NOMO-1 treated with dmso at 0.1 percent for 144 hours (cell line): ENCODE measurements at regions not wholly inside any gene's neighbourhood (a gene's known extent, or its start where the extent isn't known, plus 50 kb on each side); places are given as distances from the start of the nearest gene placed in this dataset.
"Not testable (repeated sequence)": the region's sequence is repeated elsewhere in the genome, so short reads cannot be mapped to it uniquely, and the experiment has no call there.

Source experiments
- DNase-seq: peaks from one replicate; lab custom pipeline; 2025; ENCODE audit not compliant: unreplicated experiment; lab: John Stamatoyannopoulos, UW

DNA sequence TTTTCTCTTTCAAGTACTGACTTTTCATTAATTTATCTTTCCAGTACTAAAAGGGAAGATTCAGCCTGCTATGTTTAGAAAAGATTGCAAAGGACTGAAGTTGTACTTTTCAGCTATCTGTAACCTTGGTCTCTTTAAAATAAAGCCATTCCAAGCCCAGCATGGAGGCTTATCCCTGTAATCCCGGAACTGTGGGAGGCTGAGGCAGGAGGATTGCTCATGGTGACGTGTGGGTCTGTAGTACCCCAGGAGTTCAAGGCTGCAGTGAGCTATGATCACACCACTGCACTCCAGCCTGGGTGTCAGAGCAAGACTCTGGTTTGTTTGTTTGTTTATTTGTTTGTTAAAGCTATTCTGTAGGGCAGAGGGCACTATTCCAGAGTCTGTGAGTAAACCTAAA, 50.6 kb upstream of the TMEM170B start:
- no peak for DNase-seq

DNA sequence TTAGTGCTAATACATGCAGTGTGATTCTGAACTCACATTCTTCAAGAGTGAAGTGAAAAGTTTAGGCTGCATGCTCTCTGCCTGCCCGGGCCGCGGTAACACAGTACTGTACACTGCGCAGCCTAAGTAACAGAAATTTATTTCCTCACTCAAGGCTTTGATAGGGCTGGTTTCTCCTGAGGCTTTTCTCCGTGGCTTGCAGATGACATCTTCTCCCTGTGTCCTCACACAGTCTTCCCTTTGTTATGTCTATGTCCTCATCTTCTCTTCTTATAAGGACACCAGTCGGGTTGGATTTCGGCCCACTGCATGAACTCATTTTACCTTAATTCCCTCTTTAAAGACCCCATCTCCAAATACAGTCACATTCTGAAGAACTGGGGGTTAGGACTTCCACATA, 51.1 kb upstream of the TMEM170B start:
- DNase-seq, result no peak

DNA sequence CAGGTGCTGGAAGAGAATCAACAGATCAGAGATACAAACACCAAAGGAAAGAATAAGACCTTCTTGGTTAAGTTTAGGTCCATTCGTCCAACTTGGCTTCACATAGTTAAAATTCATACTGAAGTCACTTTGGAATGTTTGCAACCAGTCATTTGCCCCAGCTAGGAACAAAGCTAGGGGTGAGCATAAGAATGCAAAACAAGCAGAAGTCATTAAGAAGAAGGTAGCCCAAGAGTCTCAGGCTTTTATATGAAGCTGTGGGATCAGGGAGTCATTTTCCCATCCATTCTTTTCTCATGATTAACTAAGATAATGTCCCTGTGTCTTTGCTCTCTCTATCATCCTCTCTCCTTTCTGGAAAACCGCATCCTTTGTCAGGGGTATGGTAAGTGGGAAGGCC, 51.5 kb upstream of the TMEM170B start:
- no peak for DNase-seq

DNA sequence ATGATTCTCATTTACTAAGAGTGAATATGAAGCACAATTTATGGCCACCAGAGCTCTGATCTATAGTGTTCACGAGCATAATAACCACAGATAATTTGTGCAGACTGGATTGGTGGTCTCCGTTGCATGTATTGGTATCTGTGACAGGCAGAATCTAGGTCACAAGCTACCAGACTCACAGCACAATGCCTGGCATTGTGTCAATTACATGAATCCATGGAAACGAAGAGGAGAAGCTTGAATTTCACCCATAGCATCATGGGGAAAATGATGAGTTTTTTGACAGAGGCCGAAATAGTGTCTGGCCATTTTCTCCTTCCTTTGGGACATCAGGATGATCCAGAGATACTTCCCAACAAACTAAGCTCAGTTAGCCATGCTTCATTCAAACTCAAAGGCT, 52.3 kb upstream of the TMEM170B start:
- DNase-seq, result no peak

DNA sequence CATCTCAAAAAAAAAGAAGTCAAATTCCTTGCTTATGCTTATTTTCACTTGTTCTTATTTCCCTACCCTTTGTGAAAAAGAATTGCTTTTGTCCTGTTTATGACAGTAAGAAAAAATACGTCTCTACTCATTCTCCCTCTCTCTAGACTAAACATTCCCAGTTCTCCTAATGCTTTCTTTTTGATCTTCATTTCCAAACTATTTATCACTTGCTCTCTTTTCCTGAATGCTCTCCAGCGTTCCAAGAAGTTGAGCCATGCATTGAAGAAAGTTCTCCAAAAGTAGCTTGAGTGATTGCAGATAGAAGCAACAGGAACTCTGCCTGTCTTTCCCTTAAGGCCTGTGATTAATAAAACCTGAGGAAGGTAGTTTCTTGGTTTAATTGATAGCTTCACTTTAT, 53.1 kb upstream of the TMEM170B start:
- DNase-seq, result no peak

DNA sequence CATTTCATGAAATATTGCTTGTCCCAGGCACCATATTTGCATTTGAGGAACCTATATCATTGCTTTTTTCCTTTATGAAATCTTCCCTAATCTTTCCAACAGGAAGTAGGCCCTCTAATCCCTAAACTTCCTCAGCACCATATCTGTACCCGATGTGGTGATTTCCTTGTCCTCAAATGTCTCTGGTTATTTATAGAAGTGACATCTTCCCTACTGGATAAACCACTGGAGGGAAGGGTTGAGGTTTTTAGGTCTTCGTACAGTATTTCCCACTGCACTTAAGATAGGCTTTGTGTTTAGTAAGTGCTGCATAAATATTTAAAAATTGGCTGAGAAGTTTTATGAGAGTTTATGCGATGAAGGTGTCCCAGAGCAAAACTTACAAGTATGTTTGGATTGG, 54.9 kb upstream of the TMEM170B start:
- no peak for DNase-seq

DNA sequence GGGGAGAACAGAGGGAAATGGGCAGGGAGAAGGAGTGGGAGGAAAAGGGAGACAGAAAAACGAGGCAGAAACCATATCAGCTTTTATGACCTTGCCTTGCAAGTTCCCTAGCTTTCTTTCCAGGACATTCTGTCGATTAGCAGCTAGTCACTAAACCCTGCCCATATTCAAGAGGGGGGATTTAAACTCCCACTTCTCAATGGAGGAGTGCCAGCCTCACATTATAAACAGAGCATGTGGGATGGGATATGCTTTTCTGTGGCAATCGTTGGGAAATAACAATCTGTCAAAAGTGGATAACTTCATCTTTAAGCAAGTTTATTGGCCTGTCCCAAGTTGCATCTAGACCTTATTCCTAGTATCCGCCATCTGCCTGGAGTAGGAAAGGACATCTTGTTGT, 57.0 kb upstream of the TMEM170B start:
- DNase-seq, result no peak

DNA sequence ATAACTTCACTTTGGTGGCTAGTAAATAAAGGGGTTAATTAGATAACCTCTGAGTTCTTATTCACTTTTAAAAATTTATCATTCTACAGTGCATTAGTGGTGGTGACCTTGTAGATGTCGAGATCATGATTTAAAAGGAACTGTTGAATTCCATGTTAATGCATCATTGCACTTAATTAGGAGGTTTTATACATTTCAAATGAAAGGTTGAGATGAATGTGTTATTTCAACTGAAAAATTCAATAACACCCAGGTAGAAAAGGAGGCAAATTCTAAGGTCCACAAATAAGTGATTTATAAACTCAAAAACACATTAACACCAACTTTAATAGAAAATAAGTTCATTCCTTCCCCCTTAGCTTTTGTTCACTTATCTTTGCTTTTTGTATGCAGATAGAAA, 58.3 kb upstream of the TMEM170B start:
- no peak for DNase-seq

DNA sequence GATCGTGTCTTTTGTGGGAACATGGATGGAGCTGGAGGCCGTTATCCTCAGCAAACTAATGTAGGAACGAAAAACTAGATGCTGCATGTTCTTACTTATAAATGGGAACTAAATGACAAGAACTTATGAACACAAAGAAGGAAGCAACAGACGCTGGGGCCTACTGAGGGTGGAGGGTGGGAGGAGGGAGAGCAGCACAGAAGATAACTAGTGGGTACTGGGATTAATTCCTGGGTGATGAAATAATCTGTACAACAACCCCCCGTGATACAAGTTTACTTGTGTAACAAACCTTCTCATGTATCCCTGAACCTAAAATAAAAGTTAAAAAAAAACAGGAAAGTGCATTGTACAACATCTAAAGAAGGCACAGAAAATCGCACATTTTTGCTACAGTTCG, 59.0 kb upstream of the TMEM170B start:
- no peak for DNase-seq

DNA sequence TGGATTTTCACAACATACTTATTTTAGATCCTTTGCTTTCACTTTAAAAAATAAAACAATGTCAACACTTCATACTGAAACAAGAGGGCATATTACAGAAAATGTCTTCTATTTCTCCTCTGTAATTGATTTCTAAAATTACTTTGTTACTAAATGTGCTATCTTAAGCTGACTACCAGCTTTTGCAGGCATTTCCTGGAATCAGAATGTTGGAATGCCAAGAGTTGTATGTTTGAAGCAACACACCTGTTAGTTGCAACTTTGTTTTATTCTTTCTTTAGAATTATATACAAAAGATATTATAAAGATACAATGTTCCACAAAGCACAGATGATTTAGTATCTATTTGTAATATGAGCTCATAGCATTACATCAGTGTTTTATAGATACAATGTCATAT, 62.5 kb upstream of the TMEM170B start:
- no peak for DNase-seq

DNA sequence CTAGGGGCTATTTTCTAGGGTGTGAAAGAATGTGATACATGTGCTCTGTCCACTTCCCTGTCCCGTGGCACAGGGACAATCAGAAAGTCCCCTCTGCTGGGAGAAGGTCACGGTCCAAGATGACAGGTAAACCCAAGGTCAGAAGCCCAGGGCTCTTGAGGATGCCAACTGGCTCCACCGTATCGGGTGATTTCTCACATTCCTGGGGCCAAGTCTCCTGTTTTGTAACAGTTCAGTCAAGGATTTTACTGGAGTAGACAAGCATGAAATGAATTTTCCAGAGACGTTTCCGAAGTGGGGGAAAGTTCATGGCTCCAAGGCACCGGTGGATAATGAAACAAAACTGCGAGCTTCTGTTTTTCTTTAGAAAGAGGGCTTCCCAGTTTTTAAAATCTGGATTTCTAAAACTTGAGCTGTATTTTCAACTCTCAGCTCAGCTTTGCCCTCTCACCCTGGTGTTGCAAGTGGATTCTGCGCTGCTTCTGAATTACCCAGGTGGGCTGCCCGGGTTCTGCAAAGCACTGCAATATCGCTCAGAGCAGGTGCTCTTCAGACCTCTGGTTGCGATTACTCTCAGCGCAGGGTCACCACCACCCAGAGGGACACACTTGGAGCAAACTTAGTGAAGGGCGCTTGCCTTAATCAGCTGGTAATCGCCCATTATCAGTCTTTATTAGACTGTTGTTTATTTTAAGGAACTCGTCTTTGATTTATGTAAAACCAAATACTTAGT, 64.4 kb upstream of the TMEM170B start:
- DNase-seq, result no peak

DNA sequence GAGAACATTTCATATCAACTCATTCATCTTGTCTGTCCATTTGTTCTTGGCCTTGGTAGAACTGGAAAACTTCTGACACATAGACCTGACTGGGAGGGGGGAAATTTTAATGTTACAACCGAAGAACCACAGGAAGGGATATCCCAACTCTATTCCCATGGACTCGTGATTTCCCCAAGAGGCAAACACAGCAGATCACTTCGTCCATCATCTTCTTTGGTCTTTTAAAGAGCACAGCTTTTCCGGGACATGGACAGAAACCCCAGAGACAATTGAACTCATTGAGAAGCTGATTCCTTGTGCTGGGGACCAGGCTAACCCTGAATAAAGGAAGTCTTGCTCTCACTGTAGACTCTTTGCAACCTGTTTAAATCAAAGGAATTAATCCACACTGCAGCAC, 66.3 kb upstream of the TMEM170B start:
- no peak for DNase-seq

DNA sequence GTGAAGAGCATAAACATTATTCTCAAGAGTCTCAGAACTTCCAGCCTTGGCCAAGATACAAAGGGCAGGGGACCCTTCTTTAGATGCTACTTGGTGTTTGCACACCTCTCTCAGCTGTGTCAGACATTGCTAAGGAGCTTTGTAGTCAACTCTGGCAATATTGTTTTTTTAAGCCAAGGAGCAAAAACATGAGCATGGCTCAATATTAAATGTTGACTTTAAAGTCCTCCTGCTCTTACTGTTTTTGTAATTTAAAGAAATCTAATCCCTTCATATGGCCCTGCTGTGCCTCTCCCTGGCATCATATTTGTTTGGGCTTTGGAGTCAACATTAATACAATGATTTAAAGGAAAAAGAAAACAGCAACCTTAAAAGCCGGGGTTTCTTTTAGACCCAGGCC, 67.9 kb upstream of the TMEM170B start:
- no peak for DNase-seq

DNA sequence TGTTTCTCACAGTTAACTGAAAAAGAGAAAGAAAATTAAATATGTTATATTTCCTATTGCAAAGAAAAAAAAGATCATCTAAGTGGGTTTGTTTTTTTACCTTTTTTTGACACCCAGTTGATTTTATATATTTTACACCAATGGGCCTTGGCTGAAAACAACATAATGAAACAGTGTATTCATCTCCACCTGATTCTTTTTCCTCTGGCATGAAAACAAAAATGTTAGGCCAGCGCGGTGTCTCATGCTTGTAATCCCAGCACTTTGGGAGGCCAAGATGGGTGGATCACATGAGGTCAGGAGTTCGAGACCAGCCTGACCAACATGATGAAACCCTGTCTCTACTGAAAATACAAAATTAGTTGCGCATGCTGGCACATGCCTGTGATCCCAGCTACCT, 69.3 kb upstream of the TMEM170B start:
- DNase-seq, result not testable (repeated sequence)

DNA sequence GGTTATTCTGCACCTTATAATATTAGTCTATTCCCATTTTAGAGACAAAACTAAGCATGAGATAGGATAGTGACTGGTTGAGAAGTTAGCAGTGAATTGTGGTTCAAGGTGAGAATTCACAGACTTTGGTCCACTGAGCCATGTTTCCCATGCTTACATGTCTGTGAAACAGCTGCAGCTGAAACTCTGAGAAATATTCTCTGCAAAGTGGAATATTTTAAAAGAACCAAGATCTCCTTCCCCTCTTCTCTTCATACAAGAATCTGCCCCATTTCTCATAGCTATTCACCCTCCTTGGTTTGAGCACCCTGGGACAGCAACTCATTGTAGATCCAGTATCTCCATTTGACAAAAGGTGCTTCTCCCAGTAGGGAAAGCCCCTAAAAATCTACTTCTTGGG, 70.2 kb upstream of the TMEM170B start:
- DNase-seq, result no peak

DNA sequence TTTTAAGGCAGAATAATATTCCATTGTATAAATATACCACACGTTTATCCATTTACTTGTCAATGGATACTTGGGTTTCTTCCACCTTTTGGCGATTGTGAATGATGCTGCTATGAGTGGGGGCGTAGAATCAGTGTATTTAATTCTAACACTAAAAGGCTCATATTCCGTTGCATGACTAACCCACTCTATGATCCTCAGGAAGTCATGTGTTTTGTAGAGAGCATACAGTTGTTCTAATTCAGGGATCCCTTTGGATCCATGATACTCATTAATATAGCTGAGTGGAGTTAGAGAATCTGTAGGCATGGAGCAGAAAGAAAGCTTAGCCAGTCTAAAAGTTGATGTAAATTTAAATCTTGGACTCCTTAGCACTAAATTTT, 74.2 kb upstream of the TMEM170B start:
- DNase-seq, result no peak

DNA sequence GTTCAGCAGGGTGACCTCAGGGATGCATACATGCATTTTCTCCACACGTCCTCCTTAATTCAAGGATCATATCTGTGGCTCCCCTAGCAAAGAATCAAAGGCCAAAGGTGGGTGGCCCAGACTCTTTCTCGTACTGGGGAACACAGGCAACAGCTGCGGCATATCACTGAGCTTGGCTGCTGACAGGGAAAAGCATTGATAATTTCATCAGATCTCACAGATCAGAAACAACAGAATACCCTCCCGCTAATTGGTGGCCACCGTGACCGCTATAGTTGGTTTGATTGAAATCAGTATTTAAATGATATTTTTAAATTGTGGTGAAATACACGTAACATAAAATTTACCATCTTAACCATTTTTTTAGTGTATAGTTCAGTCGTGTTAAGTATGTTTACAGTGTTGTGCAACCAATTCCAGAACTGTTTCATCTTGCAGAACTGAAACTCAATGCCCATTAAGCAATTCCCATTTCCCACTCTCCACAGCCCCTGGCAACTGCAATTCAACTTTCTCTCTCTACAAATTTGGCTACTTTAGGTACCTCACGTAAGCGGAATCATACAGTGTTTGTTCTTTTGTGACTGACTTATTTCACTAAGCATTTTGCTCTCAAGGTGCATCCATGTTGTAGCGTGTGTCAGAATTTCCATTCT, 74.7 kb upstream of the TMEM170B start:
- peak; percentile 53 for DNase-seq

DNA sequence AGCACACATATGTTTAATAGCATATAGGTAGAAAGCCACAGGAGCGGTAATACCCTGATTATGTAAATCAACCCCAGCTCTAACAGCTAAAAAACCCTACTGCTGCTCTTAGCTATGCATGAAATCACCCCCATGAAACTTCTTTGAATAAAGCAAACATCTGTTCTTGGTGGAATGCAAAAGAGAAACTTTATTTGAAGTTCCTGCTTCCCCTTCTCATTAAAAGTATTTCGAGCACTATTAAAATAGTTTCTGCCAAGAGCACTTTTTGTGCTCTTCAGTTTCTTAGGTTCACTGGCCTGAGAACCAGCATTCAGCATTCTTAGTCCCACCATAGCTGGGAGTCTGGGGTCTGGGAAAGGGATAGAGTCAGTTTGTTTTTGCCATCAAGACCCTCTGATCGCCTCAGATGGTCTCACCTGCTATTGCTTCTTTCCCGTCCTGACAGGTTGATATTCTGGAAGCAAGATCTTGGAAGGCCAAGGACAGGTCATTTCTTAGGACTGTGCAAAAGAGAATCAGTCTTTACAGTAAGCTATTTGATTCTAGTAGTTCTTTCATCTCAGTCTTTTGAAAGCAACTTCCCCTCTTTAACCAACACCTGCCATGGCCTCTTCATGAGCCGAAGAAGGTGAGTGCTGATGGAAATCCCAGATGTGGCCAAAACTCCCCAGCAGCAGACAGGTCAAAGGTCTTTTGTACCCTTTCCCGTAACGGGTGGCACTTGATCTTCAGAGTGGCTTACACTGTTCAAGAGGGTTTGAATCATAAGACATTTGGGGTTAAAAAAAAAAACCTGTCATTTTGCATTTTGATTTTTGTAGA, 76.5 kb upstream of the TMEM170B start:
- no peak for DNase-seq

DNA sequence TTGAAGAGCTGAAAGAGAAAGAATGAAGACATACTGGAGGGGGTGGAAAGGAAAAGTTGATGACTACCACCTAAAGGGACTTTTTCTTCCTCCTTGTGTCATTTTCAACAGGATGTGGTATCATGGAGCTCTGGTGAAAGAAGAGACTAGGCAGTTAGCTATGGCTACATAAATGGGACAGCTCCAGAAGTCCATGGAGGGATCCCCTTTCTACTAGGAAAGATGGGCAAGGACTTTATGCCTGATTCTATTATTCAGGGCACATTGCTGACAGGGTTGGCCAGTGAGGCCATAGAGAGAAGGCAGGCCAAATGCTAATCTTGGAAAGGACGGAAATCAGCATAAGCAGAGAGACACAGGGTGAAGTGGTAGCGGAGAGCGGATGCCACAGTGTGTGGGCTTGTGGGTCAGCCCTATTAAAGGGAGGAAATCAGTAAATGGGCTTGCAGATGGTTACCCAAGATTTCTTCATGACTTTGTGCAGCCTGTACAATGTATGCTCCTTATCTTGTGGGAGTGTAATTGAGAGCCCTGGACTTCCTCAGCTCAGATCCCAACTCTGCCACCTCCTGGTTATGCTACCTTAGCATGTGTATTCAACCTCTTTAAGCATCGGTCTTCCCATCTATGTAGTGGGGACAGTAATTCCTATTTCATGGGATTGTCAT, 77.4 kb upstream of the TMEM170B start:
- peak; percentile 66 for DNase-seq

DNA sequence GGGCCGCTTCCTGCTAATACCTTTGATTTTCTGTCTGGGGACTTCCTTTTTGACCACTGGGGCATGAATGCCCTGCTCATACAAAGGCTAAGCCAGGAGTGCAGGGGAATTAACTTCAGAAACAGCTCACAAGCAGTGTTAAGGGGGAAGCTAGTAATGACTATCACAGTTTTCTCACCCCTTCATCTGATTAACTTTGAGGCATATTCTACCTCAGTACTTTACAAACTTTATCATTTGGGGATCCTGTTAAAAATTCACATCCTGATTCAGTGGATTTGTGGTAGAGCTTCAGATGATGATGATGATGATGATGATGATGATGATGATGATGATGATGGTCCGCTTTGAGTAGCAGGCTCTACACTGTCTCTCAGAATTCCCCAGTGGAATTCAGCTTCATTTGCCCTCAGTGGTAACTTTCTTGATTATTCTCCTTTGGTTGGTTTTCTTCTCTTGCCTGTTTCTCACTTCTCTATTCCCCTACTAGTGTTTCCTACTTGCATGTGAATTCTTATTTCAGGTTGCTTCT, 78.4 kb upstream of the TMEM170B start:
- DNase-seq, result no peak

DNA sequence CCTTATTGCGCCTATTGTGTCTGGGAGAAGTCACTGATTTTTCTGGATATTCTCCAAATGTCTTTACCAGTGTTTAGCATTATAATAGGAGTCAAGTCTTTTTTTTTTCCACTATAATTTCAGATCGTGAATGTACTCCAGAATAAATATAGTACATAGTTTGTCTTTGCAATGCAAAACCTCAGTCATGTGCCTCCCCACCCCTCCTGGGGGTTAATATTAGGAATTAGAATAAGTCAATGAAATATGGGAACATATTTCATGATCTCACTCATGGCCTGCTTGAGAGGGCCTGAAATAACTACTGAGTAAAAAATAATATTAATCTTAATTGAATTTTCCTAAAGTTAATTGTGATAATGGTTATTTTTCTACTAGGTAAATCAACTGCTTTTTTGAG, 79.0 kb upstream of the TMEM170B start:
- no peak for DNase-seq
